ENCODE measurements at regions not wholly inside any gene's neighbourhood (a gene's known extent, or its start where the extent isn't known, plus 50 kb on each side); places are given as distances from the start of the nearest gene placed in this dataset.

DNA sequence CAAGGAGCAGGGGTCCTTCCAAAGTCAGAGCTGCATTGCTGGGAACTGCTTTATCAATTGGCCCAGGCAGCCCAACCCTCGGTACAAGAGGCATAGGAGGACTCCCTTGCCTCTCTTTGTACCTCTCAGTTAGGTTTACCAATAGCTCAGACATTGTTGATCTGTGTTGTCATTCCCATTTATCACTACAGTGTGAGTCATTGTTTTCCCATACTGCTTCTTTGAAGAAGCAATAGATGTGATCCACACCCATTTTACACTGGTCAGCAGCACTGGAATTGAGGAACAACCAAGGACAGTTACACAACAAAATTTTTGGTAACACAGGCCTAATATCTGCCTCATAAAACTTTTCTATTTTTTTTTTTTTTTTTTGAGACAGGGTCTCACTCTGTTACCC lies 307.2 kb downstream of the SNX13 start (continued):
- peak; percentile 42; the same call in 1 of the 2 replicates for TF ChIP-seq TCF7 (IDR thresholded peaks at IDR 0.05; ENCODE audit: low read depth)
- TF ChIP-seq EP300 (IDR thresholded peaks at IDR 0.05; ENCODE audit: low read depth in 2 of 2, low read length in 2 of 2): peak in 1 of 2 experiments; percentile 56; a peak in 2 of 4 replicates
- no peak for TF ChIP-seq EP300 (CRISPR knock-in tag; IDR thresholded peaks at IDR 0.05; ENCODE audit: borderline replicate concordance)
- TF ChIP-seq, protein P1, sequence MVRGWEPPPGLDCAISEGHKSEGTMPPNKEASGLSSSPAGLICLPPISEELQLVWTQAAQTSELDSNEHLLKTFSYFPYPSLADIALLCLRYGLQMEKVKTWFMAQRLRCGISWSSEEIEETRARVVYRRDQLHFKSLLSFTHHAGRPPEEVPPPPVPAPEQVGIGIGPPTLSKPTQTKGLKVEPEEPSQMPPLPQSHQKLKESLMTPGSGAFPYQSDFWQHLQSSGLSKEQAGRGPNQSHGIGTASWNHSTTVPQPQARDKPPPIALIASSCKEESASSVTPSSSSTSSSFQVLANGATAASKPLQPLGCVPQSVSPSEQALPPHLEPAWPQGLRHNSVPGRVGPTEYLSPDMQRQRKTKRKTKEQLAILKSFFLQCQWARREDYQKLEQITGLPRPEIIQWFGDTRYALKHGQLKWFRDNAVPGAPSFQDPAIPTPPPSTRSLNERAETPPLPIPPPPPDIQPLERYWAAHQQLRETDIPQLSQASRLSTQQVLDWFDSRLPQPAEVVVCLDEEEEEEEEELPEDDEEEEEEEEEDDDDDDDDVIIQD (CRISPR knock-in tag; IDR thresholded peaks at IDR 0.05; ENCODE audit: low read depth): peak; percentile 53; the same call in 1 of the 2 replicates
- TF ChIP-seq ZEB1 (IDR thresholded peaks at IDR 0.05; ENCODE audit: insufficient replicate concordance, low read depth): no peak
- TF ChIP-seq ZNF446 (CRISPR knock-in tag; IDR thresholded peaks at IDR 0.05): no peak
- no peak for TF ChIP-seq NCOA2 (CRISPR knock-in tag; IDR thresholded peaks at IDR 0.05)
- no peak for TF ChIP-seq ZNF574 (CRISPR knock-in tag; IDR thresholded peaks at IDR 0.05)
- no peak for TF ChIP-seq WIZ (CRISPR knock-in tag; IDR thresholded peaks at IDR 0.05)
- no peak for TF ChIP-seq ZNF800 (CRISPR knock-in tag; IDR thresholded peaks at IDR 0.05)
- no peak for TF ChIP-seq SOX6 (IDR thresholded peaks at IDR 0.05)
- peak; percentile 55 for TF ChIP-seq SOX6 (CRISPR knock-in tag; IDR thresholded peaks at IDR 0.05)

Measured in HepG2 (cell line).